GM21737 (cell line): ENCODE measurements at regions not wholly inside any gene's neighbourhood (a gene's known extent, or its start where the extent isn't known, plus 50 kb on each side); places are given as distances from the start of the nearest gene placed in this dataset.

Experiments
- ATAC-seq: cut with Tn5 transposase; IDR thresholded peaks from one replicate; pipeline ENCODE4 v1.9.1; 2021; ENCODE audit warnings: mild to moderate bottlenecking, moderate library complexity; ENCODE audit not compliant: unreplicated experiment

DNA sequence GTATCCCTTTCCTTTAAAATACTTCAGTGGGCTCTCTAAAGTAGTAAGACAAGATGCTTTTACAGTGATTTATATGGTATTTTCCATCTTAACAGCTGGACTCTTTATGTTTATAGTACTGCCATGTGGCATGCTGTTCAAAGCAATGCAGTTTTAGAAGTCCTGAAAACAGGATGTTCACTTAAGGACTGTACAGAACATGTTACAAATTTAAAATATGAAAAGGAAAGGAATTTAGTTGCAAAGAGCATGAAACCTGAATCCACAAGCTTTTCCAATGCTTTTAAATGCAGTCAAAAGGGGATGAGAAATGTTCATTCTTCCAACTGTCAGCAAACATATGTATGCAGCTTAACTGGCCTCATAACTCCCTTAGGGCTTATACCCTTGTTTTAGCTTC lies 580.2 kb downstream of the EFNA5 start:
- no peak for ATAC-seq

DNA sequence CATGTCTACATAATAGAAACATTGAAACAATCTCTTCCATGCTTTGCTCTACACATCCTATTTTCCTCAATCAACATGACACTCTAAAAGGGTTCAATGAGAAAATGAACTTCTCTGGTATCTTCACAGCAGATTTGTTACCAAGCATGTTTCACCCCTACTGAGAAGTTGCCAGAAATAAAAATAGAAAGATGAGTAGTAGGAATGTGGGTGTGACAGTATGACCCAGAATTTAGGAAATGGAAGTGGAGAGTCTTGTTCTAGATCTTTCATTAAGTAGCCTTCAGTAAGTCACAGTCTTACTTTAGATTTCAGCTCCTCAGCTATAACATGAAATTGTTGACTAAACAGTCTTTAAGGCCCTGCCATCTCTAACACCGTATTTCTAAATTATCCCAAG lies 581.8 kb downstream of the EFNA5 start:
- no peak for ATAC-seq

GRCh38 chr5:107085572-107085971 lies 585.2 kb downstream of the EFNA5 start:
- ATAC-seq, result no peak

- no peak for ATAC-seq
These were observed 595.7 kb downstream of the EFNA5 start for GRCh38 chr5:107074996-107075395.

DNA sequence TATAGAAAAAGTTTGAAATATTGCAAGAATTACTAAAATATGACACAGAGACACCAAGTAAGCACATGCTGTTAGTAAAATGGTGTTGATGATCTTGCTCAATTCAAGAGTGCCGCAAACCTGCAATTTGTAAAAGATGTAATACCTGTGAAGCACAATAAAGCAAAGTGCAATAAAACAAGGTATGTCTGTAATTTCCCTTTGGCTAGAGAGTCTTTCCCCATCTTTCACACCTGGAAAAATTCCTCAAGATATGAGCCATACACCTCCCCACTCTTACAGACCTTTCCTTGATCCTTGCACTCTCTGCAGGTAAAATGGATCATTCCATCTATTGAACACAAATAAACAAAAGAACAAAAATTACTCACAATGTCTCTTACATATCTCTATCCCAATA lies 597.8 kb downstream of the EFNA5 start:
- ATAC-seq, result no peak

GRCh38 chr5:107072440-107072839 lies 598.3 kb downstream of the EFNA5 start:
- no peak for ATAC-seq

- no peak for ATAC-seq
These were observed 602.0 kb downstream of the EFNA5 start for GRCh38 chr5:107068782-107069181.

- ATAC-seq, result no peak
These were observed 603.3 kb downstream of the EFNA5 start for GRCh38 chr5:107067395-107067794.

GRCh38 chr5:107063511-107063910 lies 607.2 kb downstream of the EFNA5 start:
- ATAC-seq, result no peak

DNA sequence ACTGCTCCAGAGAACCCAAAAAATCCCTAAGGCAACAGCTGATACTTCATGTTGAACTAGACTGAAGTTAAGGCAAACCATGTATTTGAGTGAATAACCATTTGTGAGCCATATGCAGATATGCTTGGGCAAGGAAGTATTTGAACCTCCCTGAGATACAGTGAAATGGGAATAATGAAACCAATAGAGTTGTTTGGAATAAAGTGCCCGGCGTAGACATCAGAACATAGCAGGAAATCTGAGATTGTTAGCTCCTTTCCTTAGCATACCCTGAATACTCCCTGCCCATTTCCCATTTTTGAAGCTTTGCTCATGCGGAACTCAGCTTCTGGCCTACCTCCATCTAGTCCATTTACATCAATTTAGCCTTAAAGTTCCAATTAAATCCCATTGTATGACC lies 611.9 kb downstream of the EFNA5 start:
- ATAC-seq, result no peak

DNA sequence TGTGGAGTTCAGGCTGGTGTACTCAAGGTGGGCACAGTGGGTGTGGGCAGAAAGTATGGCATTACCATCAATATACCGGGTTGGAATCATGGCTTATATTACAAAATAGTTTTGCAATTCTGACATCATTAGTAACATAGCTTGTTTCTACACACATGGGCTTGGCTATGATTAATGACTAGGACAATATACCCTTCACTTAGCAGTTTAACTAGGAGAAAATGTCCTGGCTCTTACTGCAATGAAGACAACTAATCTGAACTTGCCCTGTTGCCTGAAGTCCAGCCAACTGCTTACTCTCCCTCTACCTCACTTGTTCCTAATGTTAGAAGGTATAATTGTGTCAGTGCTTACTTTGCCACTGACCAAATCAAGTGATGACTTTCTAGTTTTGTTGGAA lies 612.5 kb downstream of the EFNA5 start:
- ATAC-seq, result no peak

GRCh38 chr5:107056278-107056677 lies 614.5 kb downstream of the EFNA5 start:
- no peak for ATAC-seq

DNA sequence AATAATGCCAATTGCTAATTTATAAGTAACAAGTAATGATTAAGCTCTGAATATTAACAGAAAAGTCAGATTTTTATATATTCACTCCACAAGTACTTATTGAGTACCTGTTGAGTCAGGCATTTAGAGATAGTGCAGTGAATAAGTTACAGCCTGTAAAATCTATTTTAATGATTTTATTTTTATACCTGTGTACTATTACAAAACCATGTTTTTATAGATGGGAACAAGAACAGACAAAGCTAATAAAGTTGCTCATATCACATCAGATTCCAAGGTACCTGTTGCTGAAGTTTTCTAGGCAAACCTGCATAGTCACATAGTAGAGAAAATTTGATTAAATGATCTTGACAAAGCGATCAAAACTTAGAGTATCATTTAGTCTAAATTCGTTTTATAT lies 623.7 kb downstream of the EFNA5 start:
- no peak for ATAC-seq

DNA sequence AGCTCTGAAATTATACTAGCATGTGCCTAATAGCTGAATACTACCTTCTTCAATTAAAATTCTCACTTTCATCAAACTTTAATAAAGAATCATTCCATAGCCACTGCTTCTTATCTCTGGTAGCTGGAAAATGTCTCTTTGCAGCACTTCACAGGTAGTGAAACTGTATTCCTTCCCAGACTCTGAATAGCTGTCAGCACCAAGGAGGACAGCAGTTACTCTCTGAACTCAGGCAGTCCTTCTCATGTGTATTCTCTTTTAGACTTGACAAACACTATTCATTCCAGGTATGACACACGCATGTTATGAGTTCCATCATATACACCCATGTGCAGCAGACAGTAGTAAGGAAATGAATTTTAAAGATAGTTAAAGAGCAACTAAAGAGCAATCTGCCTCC lies 627.1 kb downstream of the EFNA5 start:
- ATAC-seq, result no peak

DNA sequence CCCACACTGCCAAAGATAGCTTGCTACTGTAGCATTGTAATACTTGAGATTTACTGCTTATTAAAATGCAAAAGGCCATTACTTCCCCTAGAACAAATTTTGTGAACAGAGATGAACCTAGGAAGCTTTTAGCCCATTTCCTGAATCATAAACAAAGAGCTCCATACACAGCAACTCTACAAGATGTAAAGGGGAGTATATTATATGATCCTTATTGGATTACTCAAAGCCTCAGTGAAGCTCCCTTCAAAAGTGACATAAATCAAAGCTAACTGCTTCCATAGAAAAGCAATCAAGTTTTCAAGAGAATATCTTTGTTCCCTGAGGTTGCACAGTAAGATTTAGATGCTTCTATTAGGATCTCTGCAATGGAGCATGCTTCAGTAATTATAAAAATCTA lies 629.8 kb downstream of the EFNA5 start:
- ATAC-seq, result no peak

DNA sequence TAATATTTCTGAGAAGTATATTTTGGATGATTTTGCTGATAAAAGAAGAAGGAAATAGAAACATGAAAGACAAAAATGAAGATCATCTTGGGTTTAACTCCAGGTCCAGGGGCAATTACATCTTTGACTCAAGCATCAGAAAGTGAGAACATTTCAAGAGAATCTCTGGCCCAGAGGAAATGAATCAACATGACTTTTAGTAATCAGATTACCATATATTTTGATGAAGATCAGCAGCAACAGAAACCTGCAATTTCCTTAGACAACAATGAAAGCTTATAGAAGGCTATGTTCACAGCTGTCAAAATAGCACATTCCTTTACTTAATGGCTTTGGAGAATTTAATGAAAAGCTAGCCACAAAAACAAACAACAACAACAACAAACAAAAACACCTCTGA lies 638.1 kb downstream of the EFNA5 start:
- no peak for ATAC-seq

DNA sequence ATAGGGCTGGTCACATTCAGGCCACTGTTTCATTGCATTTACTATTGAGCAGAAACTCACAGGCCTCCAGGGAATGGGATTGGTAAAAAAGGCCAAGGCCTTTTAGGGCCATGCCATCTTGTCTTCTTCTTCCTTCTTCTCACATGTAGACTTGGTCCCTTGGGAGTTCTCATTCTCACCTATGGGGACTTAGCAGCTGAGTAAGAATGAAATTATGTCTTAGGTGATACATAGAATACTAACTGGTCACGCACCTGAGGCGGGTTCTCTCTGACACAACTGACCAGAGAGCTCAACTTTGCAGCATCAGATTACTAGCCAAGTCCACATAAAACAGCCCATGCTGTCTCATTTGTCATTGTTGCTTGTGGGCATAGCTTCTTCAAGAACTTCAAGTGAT lies 641.8 kb downstream of the EFNA5 start:
- no peak for ATAC-seq

GRCh38 chr5:107025712-107026497 lies 644.8 kb downstream of the EFNA5 start:
- ATAC-seq, result no peak

GRCh38 chr5:107023732-107024131 lies 647.0 kb downstream of the EFNA5 start:
- no peak for ATAC-seq

GRCh38 chr5:107021575-107021974 lies 649.2 kb downstream of the EFNA5 start:
- ATAC-seq, result no peak

- no peak for ATAC-seq
These were observed 650.1 kb downstream of the EFNA5 start for GRCh38 chr5:107020626-107021025.

- no peak for ATAC-seq
These were observed 653.1 kb downstream of the EFNA5 start for GRCh38 chr5:107017616-107018015.

GRCh38 chr5:107012371-107012770 lies 658.4 kb downstream of the EFNA5 start:
- no peak for ATAC-seq
